Fibroblast of villous mesenchyme (primary cell): ENCODE measurements at regions not wholly inside any gene's neighbourhood (a gene's known extent, or its start where the extent isn't known, plus 50 kb on each side); places are given as distances from the start of the nearest gene placed in this dataset.
"Not testable (repeated sequence)": the region's sequence is repeated elsewhere in the genome, so short reads cannot be mapped to it uniquely, and the experiment has no call there.

Experiments used
- DNase-seq: peaks from one replicate; pipeline ENCODE4 v3.0.0-alpha.2; 2010; ENCODE audit warnings: low read depth
- H3K4me3 ChIP-seq: 2 replicates; pipeline ENCODE4 v1.5.1; 2011; ENCODE audit warnings: low read depth, mild to moderate bottlenecking, low read length

DNA sequence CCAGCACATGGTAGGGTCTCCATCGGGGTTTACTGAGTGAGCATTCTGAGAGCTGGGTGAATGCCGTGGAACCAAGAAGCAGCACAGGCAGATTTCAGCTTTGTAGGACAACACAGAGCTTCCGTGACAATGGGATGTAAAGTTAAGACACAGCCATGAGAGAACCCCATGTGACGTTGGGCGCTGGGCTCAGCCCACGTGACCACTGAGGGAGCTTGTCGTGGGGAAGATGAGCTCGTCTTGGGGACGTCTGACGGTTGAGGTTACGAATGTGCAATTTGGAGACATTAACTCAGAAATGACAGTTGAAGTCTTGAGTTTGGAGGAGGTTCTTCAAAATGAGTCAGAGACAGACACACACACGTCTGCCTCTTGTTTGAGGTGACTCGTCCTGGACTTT lies 51.5 kb upstream of the MUC20 start:
- not testable (repeated sequence) for H3K4me3 ChIP-seq, DNase-seq

DNA sequence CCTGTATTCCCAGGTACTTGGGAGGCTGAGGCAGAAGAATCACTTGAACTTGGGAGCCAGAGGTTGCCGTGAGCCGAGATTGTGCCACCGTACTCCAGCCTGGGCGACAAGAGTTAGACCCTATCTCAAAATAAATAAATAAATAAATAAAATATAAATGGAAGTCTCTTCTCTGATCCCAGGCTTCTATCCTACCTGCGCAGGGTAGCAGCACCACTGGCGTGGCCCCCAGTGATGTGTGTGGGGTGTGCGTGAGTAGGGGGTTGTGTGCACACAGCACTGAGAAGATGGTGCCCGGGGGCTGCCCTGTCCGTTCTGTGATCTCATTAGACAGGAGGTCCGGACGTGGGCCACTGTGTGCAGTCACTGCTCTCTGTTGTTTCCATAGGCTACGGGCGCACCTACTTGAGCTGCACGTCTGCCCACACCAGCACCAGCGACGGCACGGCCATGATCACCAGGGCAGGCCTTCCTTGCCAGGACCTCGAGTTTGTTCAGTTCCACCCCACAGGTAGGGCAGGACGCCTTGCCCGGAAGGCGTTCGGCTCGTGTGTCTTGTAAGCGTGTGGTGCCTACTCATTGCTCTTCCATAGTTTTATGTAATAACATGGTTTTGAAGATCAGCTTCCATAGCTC lies 52.5 kb upstream of the MUC20 start:
- DNase-seq, H3K4me3 ChIP-seq: not testable (repeated sequence)

DNA sequence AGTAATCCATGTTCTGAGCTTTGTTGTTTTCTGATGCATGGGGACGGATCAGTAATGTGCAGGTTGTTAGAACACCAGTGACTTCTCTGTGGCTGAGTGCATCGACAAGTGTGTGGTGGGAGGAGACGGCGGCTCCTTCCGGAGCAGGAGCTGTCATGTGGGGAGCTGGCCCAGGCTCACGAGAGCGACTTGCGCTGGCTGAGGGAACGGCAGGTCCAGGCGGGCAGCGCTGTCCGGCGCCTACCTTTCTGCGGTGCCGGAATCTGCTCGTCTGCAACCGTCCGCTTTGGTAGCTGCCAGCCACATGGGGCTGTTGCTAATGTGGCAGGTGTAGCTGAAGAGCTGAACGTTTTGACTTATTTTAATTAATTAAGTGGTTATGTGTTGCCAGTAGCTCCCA lies 55.5 kb upstream of the MUC20 start:
- not testable (repeated sequence) for DNase-seq, H3K4me3 ChIP-seq

DNA sequence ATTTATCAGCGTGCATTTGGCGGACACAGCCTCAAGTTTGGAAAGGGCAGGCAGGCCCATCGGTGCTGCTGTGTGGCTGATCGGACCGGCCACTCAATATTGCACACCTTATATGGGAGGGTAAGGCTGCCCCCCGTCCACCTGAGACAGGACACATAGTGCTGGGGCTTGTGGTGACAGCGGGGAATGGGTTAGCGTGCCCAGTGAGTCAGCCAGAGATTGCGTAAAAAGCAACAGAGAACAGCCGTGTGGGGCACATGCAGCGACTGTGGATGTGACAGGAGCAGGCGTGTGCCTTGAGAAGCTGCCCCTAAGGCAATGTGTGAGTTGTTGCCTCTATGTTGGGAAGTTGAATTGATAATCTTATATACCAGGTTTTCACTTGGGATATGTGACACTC lies 56.6 kb upstream of the MUC20 start:
- DNase-seq, H3K4me3 ChIP-seq: not testable (repeated sequence)

DNA sequence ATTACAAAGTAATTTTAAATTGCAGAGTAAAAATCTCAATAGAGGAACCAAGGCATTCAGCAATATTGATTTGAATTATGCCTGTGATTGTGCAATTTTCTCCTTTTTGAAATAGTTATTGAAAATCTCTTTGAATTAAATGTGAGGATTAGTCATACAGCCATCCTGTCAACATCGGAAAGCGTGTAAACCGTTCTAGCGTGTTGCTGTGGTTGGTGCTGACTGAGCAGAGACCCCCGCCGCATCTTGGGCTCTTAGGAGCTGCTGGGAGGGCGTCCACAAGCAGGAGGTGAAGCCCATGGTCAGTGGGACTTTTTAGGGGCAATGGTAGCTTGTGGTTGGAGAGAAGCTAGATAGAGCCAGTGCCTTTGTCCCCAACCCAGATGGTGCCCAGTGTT lies 61.6 kb upstream of the MUC20 start:
- H3K4me3 ChIP-seq, DNase-seq: not testable (repeated sequence)

DNA sequence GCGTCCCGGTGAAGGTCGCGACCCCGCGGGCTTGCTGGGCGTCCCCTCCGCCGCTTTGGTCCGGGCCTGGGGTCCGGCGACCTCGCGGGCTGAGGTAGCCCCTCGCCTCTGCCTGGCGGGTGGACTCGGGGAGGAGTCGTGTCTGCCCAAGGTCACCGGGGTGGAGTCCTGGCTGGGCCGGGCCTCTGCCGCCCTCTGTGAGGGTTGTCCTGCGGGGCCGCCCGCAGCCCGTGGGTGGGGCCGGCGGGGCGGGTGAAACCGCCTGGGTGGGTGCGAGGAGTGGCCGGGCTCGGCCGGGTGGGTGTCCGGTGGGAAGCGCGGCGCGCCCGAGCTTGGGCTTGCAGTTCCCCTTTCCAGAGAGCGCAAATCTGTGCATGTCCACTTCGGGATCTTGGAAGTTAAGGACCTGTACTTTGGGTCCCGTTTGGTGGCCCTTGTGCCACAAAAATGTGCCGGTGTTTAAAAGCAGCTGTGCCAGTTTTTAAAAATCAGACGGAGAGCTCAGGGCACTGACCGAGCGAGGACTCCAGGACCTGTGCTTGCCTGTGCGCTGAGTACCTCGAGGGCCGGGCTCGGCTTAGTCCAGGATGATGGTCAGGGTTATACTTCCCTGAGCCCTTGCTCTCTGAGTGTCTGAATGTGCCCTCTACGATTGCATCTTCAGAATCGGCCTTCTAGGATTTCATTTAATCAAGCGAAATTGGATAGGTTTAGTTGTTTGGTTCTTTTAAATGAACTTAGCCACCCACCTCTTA lies 62.2 kb upstream of the MUC20 start:
- DNase-seq = not testable (repeated sequence)
- peak overlapping the region; percentile 61 for H3K4me3 ChIP-seq

DNA sequence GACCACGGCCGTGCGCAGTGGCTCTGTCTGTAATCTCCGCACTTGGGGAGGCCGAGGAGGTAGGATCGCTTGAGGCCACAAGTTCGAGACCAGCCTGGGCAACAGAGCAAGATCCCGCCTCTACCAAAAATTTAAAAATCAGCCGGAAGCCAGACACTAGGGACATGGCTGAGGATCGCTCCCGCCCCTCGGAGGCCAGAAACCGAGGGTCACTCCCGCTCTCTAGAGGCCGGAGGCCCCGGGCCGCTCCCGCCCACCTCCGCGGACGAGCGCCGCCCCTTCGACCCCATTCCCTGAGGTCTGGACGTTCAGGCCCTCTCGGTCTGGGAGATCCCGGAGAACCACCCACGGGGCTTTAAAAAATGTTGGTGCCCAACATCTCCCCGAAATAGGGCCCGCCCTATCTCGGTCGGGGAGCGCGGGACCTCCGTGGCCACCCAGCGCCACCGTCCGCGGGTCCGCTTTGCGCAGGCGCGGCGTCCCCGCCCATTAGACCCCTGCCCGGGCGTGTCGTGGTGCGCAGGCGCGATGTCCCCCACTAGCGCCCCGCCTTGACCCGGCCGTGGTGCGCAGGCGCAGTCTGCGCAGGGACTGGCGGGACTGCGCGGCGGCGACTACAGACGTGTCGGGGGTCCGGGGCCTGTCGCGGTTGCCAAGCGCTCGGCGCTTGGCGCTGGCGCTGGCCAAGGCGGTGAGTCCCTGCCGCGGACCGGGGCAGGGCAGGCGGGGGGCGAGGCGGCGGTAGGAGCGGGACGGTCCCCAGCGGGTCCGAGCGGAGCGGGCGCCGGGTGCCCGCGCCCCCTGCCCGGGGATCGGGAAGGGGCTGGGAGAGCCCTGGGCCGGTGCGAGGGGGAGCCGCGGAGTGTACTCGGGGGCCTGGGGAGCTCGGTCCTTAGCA lies 63.1 kb upstream of the MUC20 start:
- peak overlapping the region; percentile 61 for H3K4me3 ChIP-seq
- DNase-seq = peak; percentile 72

DNA sequence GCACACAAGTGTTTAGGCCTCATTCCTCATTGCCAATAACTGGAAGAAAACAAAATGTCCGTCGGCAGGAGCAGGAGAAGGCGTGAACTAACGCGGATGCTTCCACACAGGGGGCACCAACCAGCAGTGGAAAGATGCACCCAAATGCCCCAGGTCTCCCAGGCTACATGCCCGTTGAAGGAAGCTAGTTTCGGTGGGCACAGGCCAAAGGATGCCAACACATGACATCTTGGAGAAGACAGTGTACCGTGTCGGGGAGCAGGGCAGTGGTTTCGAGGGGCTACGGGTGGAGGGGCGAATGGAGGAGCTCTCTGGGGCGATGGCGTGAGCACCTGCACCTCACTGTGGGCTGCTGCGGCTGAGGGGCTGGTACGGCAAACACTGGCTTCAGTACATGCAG lies 64.7 kb upstream of the MUC20 start:
- not testable (repeated sequence) for DNase-seq, H3K4me3 ChIP-seq

DNA sequence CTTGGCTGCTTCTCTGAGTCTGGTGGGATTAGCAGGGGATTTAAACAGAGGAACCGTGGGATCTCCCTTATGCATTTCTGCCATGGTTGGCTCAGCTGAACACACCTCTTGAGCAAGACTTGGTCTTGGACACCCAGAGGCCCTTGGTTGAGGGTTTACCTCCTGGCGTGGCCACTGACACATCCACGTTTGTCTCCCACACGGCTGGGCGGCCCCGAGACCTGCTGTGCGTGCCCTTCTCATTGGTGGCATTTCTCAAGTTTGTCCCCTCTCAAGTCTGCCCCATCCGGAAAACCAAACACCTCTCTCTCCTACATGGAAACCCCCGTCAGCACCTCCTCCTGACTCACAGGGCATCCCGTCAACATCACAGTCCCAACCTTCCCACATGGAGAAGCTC lies 66.0 kb upstream of the MUC20 start:
- H3K4me3 ChIP-seq, DNase-seq: not testable (repeated sequence)

DNA sequence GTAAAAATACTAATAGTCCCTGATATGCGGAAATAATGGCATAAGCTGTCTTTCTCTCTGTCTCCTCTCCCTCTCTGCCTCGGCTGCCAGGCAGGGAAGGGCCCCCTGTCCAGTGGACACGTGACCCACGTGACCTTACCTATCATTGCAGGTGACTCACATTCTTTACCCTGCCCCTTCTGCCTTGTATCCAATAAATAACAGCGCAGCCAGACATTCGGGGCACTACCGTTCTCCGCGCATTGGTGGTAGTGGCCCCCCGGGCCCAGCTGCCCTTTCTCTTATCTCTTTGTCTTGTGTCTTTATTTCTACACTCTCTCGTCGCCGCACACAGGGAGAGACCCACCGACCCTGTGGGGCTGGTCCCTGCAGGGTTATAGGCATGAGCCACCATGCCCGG lies 66.6 kb upstream of the MUC20 start:
- not testable (repeated sequence) for DNase-seq, H3K4me3 ChIP-seq

DNA sequence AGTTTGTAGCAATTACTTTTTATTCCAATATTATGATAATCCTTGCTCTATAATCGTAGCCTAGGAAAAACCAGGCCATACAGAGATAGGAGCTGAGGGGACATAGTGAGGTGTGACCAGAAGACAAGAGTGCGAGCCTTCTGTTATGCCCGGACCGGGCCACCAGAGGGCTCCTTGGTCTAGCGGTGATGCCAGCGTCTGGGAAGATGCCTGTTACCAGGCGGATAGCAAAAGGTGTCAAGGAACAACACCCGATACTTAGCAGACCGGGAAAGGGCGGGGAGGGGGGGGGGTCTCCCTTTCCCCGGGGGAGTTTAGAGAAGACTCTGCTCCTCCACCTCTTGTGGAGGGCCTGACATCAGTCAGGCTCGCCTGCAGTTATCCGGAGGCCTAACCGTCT lies 67.1 kb upstream of the MUC20 start:
- H3K4me3 ChIP-seq = not testable (repeated sequence)
- DNase-seq = peak; percentile 53

DNA sequence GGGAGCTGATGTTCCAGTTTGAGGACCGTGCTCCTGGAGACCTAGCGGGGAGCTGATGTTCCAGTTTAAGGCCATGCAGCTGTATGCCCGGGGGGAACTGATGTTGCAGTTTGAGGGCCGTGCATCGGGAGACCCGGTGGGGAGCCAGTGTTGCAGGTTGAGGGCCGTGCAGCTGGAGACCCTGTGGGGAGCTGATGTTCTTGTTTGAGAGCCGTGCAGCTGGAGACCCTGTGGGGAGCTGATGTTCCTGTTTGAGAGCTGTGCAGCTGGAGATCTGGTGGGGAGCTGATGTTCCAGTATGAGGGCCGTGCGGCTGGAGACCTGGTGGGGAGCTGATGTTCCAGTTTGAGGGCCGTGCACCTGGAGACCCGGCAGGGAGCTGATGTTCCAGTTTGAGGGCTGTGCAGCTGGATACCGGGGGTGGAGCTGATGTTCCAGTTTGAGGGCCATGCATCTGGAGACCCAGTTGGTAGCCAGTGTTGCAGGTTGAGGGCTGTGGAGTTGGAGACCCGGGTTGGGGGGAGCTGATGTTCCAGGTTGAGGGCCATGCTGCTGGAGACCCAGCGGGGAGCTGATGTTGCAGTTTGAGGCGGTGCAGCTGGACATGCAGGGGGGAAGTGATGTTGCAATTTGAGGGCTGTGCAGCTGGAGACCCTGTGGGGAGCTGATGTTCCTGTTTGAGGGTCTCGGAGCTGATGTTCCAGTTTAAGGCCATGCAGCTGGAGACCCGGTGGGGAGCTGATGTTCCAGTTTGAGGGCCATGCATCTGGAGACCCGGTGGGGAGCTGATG lies 64.4 kb upstream of the APOD start:
- H3K4me3 ChIP-seq = not testable (repeated sequence)

DNA sequence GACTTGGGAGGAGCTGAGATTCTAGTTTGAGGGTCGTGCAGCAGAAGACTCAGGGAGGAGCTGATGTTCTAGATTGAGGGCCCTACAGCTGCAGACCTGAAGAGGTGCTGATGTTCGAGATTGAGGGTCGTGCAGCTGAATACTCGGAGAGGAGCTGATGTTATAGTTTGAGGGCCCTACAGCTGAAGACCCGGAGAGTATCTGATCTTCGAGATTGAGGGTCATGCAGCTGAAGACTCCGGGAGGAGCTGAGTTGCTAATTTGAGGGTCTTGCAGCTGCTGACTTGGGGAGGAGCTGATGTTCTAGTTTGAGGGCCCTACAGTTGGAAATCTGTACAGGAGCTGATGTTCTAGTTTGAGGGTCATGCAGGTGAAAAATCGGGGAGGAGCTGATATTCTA lies 62.1 kb upstream of the APOD start:
- DNase-seq, H3K4me3 ChIP-seq: not testable (repeated sequence)

More for the DNA sequence above, 64.4 kb upstream of the APOD start:
- DNase-seq = not testable (repeated sequence)

DNA sequence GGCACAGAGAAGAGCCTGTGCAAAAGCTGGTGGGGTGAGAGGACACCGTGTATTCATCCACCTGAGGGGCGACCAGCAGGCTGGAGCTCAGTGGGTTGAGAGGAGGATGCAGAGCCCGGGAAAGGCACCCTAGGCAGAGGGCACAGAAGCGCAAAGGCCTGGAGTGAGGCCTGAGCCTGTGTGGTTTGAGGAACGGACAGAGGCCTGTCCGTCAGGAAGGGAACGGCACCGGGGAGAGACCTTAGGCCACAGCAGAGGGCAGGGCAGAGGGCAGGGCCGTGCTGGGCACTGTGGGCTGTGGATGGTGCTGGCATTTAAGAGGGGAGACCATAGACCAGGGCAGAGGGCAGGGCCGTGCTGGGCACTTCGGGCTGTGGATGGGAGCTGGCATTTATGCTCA lies 59.5 kb upstream of the APOD start:
- DNase-seq, H3K4me3 ChIP-seq: not testable (repeated sequence)

DNA sequence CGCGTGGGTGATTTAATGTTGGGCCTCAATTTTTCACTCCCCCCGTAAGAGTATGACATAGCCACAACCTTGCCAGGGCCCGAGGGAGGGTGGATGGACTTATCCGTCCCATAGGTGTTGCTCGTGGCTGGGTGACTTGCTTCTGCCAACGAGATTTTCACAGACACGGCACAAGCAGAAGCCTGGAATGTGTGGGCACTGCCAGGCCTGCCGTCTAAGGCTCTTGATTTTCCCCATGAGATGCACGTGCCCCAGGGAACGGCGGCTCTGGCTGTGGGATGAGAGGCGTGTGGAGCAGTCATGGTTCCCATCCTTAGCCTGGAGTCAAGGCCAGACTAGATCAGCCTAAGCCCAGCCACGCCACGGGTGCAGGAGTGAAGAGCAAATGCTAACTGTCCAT lies 58.6 kb upstream of the APOD start:
- DNase-seq = not testable (repeated sequence)

DNA sequence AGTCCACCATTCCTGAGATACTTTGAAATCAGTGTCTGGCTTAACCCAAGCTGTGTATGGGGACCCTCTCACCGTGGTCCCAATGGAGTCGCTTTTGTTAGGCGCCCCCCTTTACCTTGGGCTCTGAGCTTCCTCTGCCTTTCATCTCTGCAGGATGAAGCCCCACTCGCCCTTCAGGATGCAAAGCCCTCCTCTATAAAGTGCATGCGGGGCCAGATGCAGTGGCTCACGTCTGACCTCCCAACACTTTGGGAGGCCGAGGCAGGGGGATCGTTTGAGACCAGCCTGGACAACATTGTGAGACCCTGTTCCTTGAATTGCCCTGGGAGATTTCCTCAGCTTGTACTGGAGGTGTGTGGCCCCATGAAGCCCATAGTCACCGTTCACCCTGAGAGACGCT lies 54.7 kb upstream of the APOD start:
- H3K4me3 ChIP-seq, DNase-seq: not testable (repeated sequence)

More for the DNA sequence above, 58.6 kb upstream of the APOD start:
- H3K4me3 ChIP-seq = not testable (repeated sequence)

DNA sequence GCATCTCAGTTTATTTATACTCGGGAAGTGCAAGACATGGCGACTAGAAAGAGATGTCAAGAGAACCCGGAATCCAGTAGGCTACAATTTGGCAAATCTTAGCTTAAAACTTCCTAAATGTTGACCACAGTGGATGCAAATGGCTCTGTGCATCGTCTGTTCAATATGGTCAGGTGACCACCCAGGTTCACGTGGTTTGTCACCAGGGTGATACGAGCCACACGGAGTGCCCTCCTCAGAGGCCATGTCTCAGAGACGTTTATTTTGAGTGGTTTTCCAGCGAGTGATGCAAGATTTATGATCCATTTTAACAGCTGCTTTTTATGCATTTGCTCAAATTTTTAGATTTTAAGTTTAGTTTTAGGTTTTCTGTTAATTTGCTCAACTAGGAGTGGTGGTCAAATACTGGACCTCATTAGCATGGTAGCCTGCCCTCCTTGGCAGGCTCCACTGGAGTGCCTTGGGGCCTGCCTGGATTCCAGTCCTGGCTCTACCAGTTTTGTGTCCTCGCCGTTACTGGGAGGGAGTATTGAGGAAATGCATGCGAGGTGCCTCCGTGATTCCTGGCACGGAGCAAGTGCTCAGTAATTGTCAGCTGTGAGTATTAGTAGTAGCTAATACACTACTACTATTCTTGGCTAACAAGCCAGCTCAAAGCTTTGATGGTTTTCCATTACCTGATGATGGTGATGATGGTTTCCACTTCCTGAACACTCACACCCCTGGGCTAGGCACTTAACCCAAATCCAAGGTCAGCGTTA lies 53.9 kb upstream of the APOD start:
- not testable (repeated sequence) for H3K4me3 ChIP-seq, DNase-seq

DNA sequence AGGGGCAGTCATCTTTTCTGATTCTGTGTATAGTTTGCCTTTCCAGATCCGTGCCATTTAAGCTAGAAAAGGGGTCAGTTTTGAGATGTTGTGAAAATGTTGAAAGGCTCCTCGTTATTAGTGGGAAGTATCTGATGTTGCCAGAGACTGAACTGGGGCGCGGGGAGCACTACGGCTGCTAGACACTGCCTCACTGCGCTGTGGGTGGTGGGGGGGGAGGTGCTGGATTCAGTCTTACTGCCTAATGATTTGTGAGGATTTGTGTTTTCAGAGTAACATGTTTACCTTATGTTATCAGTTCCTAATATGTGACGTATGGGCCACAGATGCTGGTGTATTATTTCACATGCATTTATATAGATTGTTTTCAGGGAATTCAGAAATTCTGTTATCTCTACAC lies 53.3 kb upstream of the APOD start:
- H3K4me3 ChIP-seq, DNase-seq: not testable (repeated sequence)
